ENCODE measurements at regions not wholly inside any gene's neighbourhood (a gene's known extent, or its start where the extent isn't known, plus 50 kb on each side); places are given as distances from the start of the nearest gene placed in this dataset.

GRCh38 chr6:92922216-92922806 lies 497.0 kb downstream of the EPHA7 start:
- H3K4me3 ChIP-seq (ENCODE audit: low read length) = no peak overlapping the region
- no peak for DNase-seq (ENCODE audit: low read depth)
- TF ChIP-seq, protein P1, sequence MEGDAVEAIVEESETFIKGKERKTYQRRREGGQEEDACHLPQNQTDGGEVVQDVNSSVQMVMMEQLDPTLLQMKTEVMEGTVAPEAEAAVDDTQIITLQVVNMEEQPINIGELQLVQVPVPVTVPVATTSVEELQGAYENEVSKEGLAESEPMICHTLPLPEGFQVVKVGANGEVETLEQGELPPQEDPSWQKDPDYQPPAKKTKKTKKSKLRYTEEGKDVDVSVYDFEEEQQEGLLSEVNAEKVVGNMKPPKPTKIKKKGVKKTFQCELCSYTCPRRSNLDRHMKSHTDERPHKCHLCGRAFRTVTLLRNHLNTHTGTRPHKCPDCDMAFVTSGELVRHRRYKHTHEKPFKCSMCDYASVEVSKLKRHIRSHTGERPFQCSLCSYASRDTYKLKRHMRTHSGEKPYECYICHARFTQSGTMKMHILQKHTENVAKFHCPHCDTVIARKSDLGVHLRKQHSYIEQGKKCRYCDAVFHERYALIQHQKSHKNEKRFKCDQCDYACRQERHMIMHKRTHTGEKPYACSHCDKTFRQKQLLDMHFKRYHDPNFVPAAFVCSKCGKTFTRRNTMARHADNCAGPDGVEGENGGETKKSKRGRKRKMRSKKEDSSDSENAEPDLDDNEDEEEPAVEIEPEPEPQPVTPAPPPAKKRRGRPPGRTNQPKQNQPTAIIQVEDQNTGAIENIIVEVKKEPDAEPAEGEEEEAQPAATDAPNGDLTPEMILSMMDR (conservative IDR thresholded peaks at IDR 0.05; ENCODE audit: low read length) = no peak

- TF ChIP-seq, protein P1 (conservative IDR thresholded peaks at IDR 0.05; ENCODE audit: low read length) = no peak
Measured at GRCh38 chr6:92915466-92915865, 503.9 kb downstream of the EPHA7 start.

DNA sequence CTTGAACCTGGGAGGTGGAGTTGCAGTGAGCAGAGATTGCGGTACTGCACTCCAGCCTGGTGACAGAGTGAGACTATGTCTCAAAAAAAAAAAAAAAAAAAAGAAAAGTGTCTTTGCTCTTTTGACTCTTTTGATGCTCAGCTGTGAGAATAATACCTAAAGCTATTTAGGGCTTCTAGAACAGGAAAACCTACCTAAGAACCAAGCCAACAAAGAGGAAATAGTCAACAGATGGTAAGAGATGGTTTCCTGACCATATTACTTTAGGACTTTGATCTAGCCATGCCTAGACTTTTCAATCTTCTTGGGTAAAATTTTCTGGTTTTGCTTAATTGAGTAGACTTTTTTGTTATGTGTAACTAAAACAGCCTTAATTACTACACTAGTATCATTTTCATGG lies 508.1 kb downstream of the EPHA7 start:
- TF ChIP-seq, protein P1 (conservative IDR thresholded peaks at IDR 0.05; ENCODE audit: low read length) = no peak
- no peak overlapping the region for H3K4me3 ChIP-seq (ENCODE audit: low read length)
- DNase-seq (ENCODE audit: low read depth) = no peak

More at GRCh38 chr6:92915466-92915865, 503.9 kb downstream of the EPHA7 start:
- no peak for DNase-seq (ENCODE audit: low read depth)
- no peak overlapping the region for H3K4me3 ChIP-seq (ENCODE audit: low read length)

DNA sequence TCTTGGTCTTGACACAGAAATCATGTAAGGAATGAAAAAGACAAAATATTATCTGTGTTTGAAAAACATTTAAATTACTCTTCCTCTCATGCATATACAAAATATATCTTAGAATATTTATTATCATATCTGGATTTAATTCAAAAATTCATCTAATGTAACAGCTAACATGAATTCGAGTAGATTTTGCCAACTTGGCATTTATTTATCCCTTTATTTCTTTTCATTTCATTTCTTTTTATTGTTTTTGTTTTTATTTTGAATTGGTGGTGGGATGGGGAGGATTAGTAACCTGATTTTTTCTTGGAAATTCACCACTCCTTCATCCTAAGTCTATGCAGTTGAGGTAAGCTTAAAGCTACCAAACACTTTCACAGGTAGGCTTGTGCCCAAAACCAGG lies 508.7 kb downstream of the EPHA7 start:
- no peak overlapping the region for H3K4me3 ChIP-seq (ENCODE audit: low read length)
- TF ChIP-seq, protein P1 (conservative IDR thresholded peaks at IDR 0.05; ENCODE audit: low read length) = no peak
- DNase-seq (ENCODE audit: low read depth) = no peak

- H3K4me3 ChIP-seq (ENCODE audit: low read length) = no peak overlapping the region
- TF ChIP-seq, protein P1 (conservative IDR thresholded peaks at IDR 0.05; ENCODE audit: low read length) = no peak
- DNase-seq (ENCODE audit: low read depth) = no peak
Measured at GRCh38 chr6:92906385-92906784, 513.0 kb downstream of the EPHA7 start.

DNA sequence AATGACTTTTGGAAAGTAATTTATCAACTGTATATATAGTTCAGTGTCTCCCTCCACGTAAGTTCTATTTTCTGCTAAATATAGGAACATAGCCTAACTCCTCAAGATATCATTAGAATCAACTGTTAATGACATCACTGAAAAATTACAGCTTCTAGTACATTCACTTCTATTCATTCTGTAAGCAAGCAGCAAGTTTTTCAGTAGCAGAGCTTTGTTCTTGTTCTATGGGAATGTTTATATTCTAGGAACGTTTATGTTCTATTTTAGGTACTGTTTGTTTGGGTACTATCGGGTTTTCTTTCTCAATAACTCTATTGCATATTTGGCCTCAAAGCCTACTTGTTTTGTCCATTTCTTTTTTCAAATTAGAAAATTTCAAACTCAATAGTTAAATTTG lies 525.6 kb downstream of the EPHA7 start:
- TF ChIP-seq, protein P1 (conservative IDR thresholded peaks at IDR 0.05; ENCODE audit: low read length) = no peak
- DNase-seq (ENCODE audit: low read depth) = no peak
- H3K4me3 ChIP-seq (ENCODE audit: low read length) = no peak overlapping the region

GRCh38 chr6:92892626-92893170 lies 526.7 kb downstream of the EPHA7 start:
- no peak overlapping the region for H3K4me3 ChIP-seq (ENCODE audit: low read length)
- no peak for DNase-seq (ENCODE audit: low read depth)
- TF ChIP-seq, protein P1 (conservative IDR thresholded peaks at IDR 0.05; ENCODE audit: low read length) = no peak
